BLaER1 treated with 17β-estradiol and CSF1 and Interleukin-3, amounts not matched to agents 10 nM and 100 nM (cell line): ENCODE measurements at regions not wholly inside any gene's neighbourhood (a gene's known extent, or its start where the extent isn't known, plus 50 kb on each side); places are given as distances from the start of the nearest gene placed in this dataset.

ENCODE experiments used
- H3K27ac ChIP-seq, 11 experiments: shearing (Covaris generic); formaldehyde crosslinking; 2 replicates each; pipeline ENCODE4 v1.8.1; 2022
- H3K27me3 ChIP-seq, 11 experiments: shearing (Covaris generic); formaldehyde crosslinking; 2 replicates each; pipeline ENCODE4 v1.8.1; 2022
- H3K36me3 ChIP-seq, 11 experiments: shearing (Covaris generic); formaldehyde crosslinking; 2 replicates each; pipeline ENCODE4 v1.8.1; 2022
- H3K4me1 ChIP-seq, 10 experiments: shearing (Covaris generic); formaldehyde crosslinking; 2 replicates each; pipeline ENCODE4 v1.8.1; 2022
- H3K4me2 ChIP-seq, 11 experiments: shearing (Covaris generic); formaldehyde crosslinking; 2 replicates each; pipeline ENCODE4 v1.8.1; 2022
- H3K4me3 ChIP-seq, 10 experiments: shearing (Covaris generic); formaldehyde crosslinking; 2 replicates each; pipeline ENCODE4 v1.8.1; 2022
- H3K9ac ChIP-seq, 11 experiments: shearing (Covaris generic); formaldehyde crosslinking; 2 replicates each; pipeline ENCODE4 v1.8.1; 2022
- H3K9me3 ChIP-seq, 11 experiments: shearing (Covaris generic); formaldehyde crosslinking; replicated peaks in 1 of 11; 2 replicates each; pipeline ENCODE4 v1.8.1; 2022
- H4K20me1 ChIP-seq, 11 experiments: shearing (Covaris generic); formaldehyde crosslinking; 2 replicates each; pipeline ENCODE4 v1.8.1; 2022
- Cebpa-rat ChIP-seq, 11 experiments: shearing (Covaris generic); IDR thresholded peaks; 2 replicates each; pipeline ENCODE4 v1.8.1; 2022

GRCh38 chr4:126955292-126956183 lies 677.2 kb upstream of the INTU start:
- Histone ChIP-seq H3K4me2 (no peak overlapping the region), H3K9ac (no peak overlapping the region), H3K9me3 (peaks cover 0 to 14% (median 0%) of the 10 kb centered on the region in 11 experiments; a peak in 2 of 22 replicates), H4K20me1 (no peaks in the 10 kb centered on the region), H3K36me3 (no peaks in the 10 kb centered on the region), H3K4me3 (no peak overlapping the region), H3K4me1 (no peaks in the 10 kb centered on the region), H3K27me3 (no peaks in the 10 kb centered on the region), H3K27ac (no peak overlapping the region)
- TF ChIP-seq Cebpa-rat (IDR thresholded peaks at IDR 0.05): no peak

DNA sequence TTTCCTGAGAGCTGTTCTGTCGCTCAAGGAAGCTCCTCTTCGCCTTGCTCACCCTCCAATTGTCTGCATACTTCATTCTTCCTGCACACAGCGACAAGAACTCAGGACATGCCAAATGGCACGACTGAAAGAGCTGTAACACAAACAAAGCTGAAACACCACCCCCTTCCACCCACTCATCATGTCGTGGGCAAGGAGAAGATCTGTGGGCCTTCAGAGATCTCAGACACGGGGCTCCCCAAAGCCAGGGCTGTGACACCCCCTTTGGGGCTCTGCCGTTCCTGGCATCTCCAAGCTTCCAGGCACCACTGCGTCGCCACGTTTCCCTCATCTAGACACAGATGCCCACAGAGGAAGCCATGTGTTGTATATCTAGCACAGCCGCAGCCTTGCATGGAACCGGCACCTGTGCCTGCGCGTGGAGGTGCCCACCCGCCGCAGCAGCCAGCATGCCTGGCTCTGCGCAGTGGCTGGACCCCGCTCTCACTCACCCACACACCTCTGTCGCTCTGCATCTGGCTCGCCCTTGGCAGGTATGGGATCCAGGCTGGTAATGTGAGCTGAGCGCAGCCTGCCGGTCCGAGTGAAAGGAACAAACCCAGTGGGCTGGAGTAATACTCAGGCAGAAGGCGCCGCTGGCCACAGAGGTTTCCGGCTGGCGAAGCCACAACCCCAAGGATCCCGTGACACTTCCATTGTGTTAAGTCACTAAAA lies 676.4 kb upstream of the INTU start:
- H3K4me3 ChIP-seq: no peak overlapping the region
- no peaks in the 10 kb centered on the region for H3K27me3 ChIP-seq
- H3K4me1 ChIP-seq: no peaks in the 10 kb centered on the region
- peaks cover 0 to 14% (median 0%) of the 10 kb centered on the region in 11 experiments; a peak in 2 of 22 replicates for H3K9me3 ChIP-seq
- no peak for TF ChIP-seq Cebpa-rat (IDR thresholded peaks at IDR 0.05)
- no peak overlapping the region for H3K27ac ChIP-seq
- H4K20me1 ChIP-seq: no peaks in the 10 kb centered on the region
- H3K36me3 ChIP-seq: no peaks in the 10 kb centered on the region
- no peak overlapping the region for H3K4me2 ChIP-seq
- no peak overlapping the region for H3K9ac ChIP-seq

DNA sequence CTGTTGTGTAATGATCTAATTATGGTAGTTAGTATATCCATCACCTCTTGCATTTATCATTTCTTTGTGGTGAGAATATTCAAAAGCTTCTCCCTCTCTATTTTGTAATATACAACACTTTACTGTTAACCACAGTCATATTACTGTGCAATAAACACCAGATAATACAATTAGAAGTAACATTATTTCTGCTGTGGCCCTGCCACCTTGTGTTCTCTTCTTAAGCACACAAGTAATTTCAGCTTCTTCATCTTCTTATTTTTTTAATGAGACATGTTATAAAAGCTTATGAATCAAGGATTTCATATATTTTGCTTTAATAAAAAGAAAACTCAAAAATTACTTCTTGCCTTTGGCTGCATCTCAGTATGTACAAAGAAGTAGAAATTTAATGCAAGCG lies 675.2 kb upstream of the INTU start:
- no peak overlapping the region for H3K4me3 ChIP-seq
- H3K36me3 ChIP-seq: no peaks in the 10 kb centered on the region
- H3K9ac ChIP-seq: no peak overlapping the region
- no peak overlapping the region for H3K27ac ChIP-seq
- H3K4me2 ChIP-seq: no peak overlapping the region
- H4K20me1 ChIP-seq: no peaks in the 10 kb centered on the region
- peaks cover 0 to 14% (median 0%) of the 10 kb centered on the region in 11 experiments; a peak in 2 of 22 replicates for H3K9me3 ChIP-seq
- H3K27me3 ChIP-seq: no peaks in the 10 kb centered on the region
- no peak for TF ChIP-seq Cebpa-rat (IDR thresholded peaks at IDR 0.05)
- H3K4me1 ChIP-seq: no peaks in the 10 kb centered on the region

GRCh38 chr4:126957987-126958386 lies 674.8 kb upstream of the INTU start:
- Histone ChIP-seq H3K27me3 (no peaks in the 10 kb centered on the region), H3K36me3 (no peaks in the 10 kb centered on the region), H3K4me3 (no peak overlapping the region), H3K4me2 (no peak overlapping the region), H3K27ac (no peak overlapping the region), H4K20me1 (no peaks in the 10 kb centered on the region), H3K9me3 (peaks cover 0 to 14% (median 0%) of the 10 kb centered on the region in 11 experiments; a peak in 2 of 22 replicates), H3K9ac (no peak overlapping the region), H3K4me1 (no peaks in the 10 kb centered on the region)
- TF ChIP-seq Cebpa-rat (IDR thresholded peaks at IDR 0.05): no peak

DNA sequence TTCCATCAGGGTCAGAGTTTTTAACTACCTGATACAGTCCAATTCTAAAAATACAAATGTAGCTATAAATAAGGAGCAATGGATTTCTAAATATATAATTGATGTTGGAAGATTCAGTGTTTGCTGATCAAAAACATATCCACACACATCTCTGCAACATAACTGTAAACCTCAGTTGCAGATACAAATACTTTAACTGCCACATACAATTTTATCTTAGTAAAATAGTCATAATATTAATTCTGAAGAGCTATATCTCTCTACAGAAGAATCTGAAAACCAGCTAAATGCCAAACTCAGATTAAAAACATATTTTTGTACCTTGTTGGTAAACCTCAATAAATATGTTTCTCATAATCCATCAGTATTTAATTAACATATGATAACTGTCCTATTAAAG lies 674.3 kb upstream of the INTU start:
- H3K9ac ChIP-seq: no peak overlapping the region
- no peaks in the 10 kb centered on the region for H3K27me3 ChIP-seq
- H3K4me2 ChIP-seq: no peak overlapping the region
- H3K36me3 ChIP-seq: no peaks in the 10 kb centered on the region
- no peak overlapping the region for H3K4me3 ChIP-seq
- no peaks in the 10 kb centered on the region for H4K20me1 ChIP-seq
- no peak overlapping the region for H3K27ac ChIP-seq
- H3K9me3 ChIP-seq: peaks cover 0 to 14% (median 0%) of the 10 kb centered on the region in 11 experiments; a peak in 2 of 22 replicates
- TF ChIP-seq Cebpa-rat (IDR thresholded peaks at IDR 0.05): no peak
- H3K4me1 ChIP-seq: no peaks in the 10 kb centered on the region

- Histone ChIP-seq H3K27me3 (no peaks in the 10 kb centered on the region), H3K9ac (no peak overlapping the region), H3K4me3 (no peak overlapping the region), H4K20me1 (no peaks in the 10 kb centered on the region), H3K36me3 (no peaks in the 10 kb centered on the region), H3K4me2 (no peak overlapping the region), H3K9me3 (peaks cover 0 to 14% (median 0%) of the 10 kb centered on the region in 11 experiments; a peak in 2 of 22 replicates), H3K4me1 (peaks cover 0 to 3% (median 0%) of the 10 kb centered on the region in 10 experiments; a peak in 1 of 20 replicates), H3K27ac (no peak overlapping the region)
- TF ChIP-seq Cebpa-rat (IDR thresholded peaks at IDR 0.05): no peak
Measured at GRCh38 chr4:126959056-126959745, 673.6 kb upstream of the INTU start.

GRCh38 chr4:126960760-126961159 lies 672.0 kb upstream of the INTU start:
- Histone ChIP-seq H3K36me3 (no peaks in the 10 kb centered on the region), H3K27me3 (no peaks in the 10 kb centered on the region), H3K27ac (no peak overlapping the region), H3K9ac (no peak overlapping the region), H3K4me1 (peaks cover 0 to 3% (median 0%) of the 10 kb centered on the region in 10 experiments; a peak in 1 of 20 replicates), H3K9me3 (0 out of 22 replicates have a peak, but pooled peaks cover 0 to 8% (median 0%) of the 10 kb centered on the region in 11 experiments), H3K4me3 (no peak overlapping the region), H4K20me1 (no peaks in the 10 kb centered on the region), H3K4me2 (no peak overlapping the region)
- TF ChIP-seq Cebpa-rat (IDR thresholded peaks at IDR 0.05): no peak

GRCh38 chr4:126961661-126962060 lies 671.1 kb upstream of the INTU start:
- Histone ChIP-seq H3K4me1 (peaks cover 0 to 3% (median 0%) of the 10 kb centered on the region in 10 experiments; a peak in 1 of 20 replicates), H4K20me1 (no peaks in the 10 kb centered on the region), H3K27me3 (no peaks in the 10 kb centered on the region), H3K27ac (no peak overlapping the region), H3K9ac (no peak overlapping the region), H3K36me3 (no peaks in the 10 kb centered on the region), H3K4me3 (no peak overlapping the region), H3K4me2 (no peak overlapping the region), H3K9me3 (no peaks in the 10 kb centered on the region)
- no peak for TF ChIP-seq Cebpa-rat (IDR thresholded peaks at IDR 0.05)

GRCh38 chr4:126965877-126966276 lies 666.9 kb upstream of the INTU start:
- no peaks in the 10 kb centered on the region for H3K36me3 ChIP-seq
- no peak for TF ChIP-seq Cebpa-rat (IDR thresholded peaks at IDR 0.05)
- no peak overlapping the region for H3K9ac ChIP-seq
- peaks cover 0 to 3% (median 0%) of the 10 kb centered on the region in 10 experiments; a peak in 1 of 20 replicates for H3K4me1 ChIP-seq
- H3K27me3 ChIP-seq: no peaks in the 10 kb centered on the region
- no peak overlapping the region for H3K27ac ChIP-seq
- H3K9me3 ChIP-seq: no peaks in the 10 kb centered on the region
- no peak overlapping the region for H3K4me2 ChIP-seq
- no peak overlapping the region for H3K4me3 ChIP-seq
- H4K20me1 ChIP-seq: no peaks in the 10 kb centered on the region
